Left ventricle myocardium inferior (tissue), 1 donor: ENCODE measurements at regions not wholly inside any gene's neighbourhood (a gene's known extent, or its start where the extent isn't known, plus 50 kb on each side); places are given as distances from the start of the nearest gene placed in this dataset.
A peak's percentile ranks its signal among the peaks of the same experiment; 100 is the strongest.

Experiments
- DNase-seq: peaks from one replicate; pipeline ENCODE4 v3.0.0-alpha.2; 2020
- H3K27ac ChIP-seq: fragments of 200-600 bp; replicated peaks from 2 replicates; pipeline ENCODE4 v1.8.0; 2021
- H3K27me3 ChIP-seq: fragments of 200-600 bp; 2 replicates; pipeline ENCODE4 v1.8.0; 2021; ENCODE audit warnings: low read depth
- H3K36me3 ChIP-seq: fragments of 200-600 bp; 2 replicates; pipeline ENCODE4 v1.8.0; 2021
- H3K4me1 ChIP-seq: fragments of 200-600 bp; 2 replicates; pipeline ENCODE4 v1.8.0; 2021
- H3K4me3 ChIP-seq: fragments of 200-600 bp; 2 replicates; pipeline ENCODE4 v1.8.0; 2021; ENCODE audit warnings: mild to moderate bottlenecking, moderate library complexity
- H3K9me3 ChIP-seq: fragments of 200-600 bp; replicated peaks from 2 replicates; pipeline ENCODE4 v1.8.0; 2021
- CTCF ChIP-seq: fragments of 200-600 bp; IDR thresholded peaks from 2 replicates; pipeline ENCODE4 v1.8.0; 2021; ENCODE audit warnings: antibody characterized with exemption, mild to moderate bottlenecking, borderline replicate concordance
- intact Hi-C: fragments of 100-400 bp; cut with micrococcal nuclease; formaldehyde crosslinking; loops from one replicate; pipeline ENCODE4 v1.11.0; 2022
- donor health status: DM: no; HTN: yes; CAD: no; lungs with severe emphysema.

- Histone ChIP-seq H3K27me3 (no peaks in the 10 kb centered on the region), H3K36me3 (no peaks in the 10 kb centered on the region), H3K27ac (no peak overlapping the region), H3K4me1 (peaks cover 25% of the 10 kb centered on the region), H3K4me3 (no peak overlapping the region), H3K9me3 (no peaks in the 10 kb centered on the region)
- intact Hi-C loops = no loop called here
- no peak for TF ChIP-seq CTCF
- no peak for DNase-seq
Measured at GRCh38 chr9:13729955-13730354, 450.5 kb upstream of the MPDZ start.

DNA sequence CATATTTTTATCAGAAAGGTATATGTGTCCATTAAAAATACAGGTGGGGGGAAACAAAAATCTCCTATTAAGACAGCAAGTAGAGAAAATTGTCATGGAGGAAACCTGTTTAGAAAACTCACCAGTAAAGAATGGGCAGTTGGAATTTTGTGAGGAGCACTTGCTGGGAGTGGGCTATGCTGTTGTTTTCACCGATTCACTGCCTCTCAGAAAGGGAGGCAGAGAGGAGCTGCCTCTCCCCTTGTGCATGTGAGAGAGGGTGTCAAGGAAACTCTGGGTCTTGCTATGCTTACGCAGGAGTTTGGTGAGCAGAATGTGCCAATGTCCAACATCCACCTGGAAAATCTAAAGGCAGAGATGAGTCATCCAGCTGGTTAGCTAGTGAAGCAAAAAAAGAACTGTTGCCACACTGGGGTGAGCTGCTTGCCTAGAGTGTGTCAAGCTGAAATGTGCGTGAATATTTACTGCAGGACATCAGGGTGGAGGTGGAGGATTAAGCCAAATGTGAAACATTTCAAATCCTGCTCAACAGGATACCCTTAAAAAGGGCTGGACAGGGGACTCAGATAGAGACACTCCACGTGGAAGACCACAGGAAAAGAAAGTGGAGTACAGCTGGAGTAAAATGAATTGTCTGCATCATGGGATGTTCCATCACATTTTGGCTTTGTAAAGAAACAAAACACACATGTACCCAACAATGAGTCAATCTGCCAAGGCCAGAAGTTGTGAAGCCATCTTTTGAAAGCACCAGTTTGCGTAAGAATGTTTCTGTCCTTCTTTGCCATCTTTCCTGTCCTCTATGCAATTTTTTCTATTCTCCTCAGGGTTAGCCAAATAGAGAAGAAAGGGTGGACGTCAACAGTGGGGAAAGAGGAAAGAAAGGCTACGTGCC lies 449.7 kb upstream of the MPDZ start:
- no peaks in the 10 kb centered on the region for H3K27me3 ChIP-seq
- H3K4me3 ChIP-seq = no peak overlapping the region
- peaks cover 25% of the 10 kb centered on the region for H3K4me1 ChIP-seq
- no peak overlapping the region for H3K27ac ChIP-seq
- TF ChIP-seq CTCF = no peak
- H3K36me3 ChIP-seq = no peaks in the 10 kb centered on the region
- intact Hi-C loops = no loop called here
- DNase-seq = no peak
- no peaks in the 10 kb centered on the region for H3K9me3 ChIP-seq

- no peak overlapping the region for H3K4me3 ChIP-seq
- no peaks in the 10 kb centered on the region for H3K27me3 ChIP-seq
- TF ChIP-seq CTCF = no peak
- H3K27ac ChIP-seq = no peak overlapping the region
- intact Hi-C loops = no loop called here
- H3K9me3 ChIP-seq = no peaks in the 10 kb centered on the region
- DNase-seq = no peak
- peaks cover 25% of the 10 kb centered on the region for H3K4me1 ChIP-seq
- no peaks in the 10 kb centered on the region for H3K36me3 ChIP-seq
Measured at GRCh38 chr9:13728131-13728530, 448.6 kb upstream of the MPDZ start.

- intact Hi-C loops = no loop called here
- TF ChIP-seq CTCF = no peak
- DNase-seq = no peak
- Histone ChIP-seq H3K4me1 (peaks cover 23% of the 10 kb centered on the region), H3K27ac (peak overlapping the region; percentile 34), H3K27me3 (no peaks in the 10 kb centered on the region), H3K9me3 (peaks cover 12% of the 10 kb centered on the region), H3K4me3 (no peak overlapping the region), H3K36me3 (no peaks in the 10 kb centered on the region)
Measured at GRCh38 chr9:13726746-13727145, 447.3 kb upstream of the MPDZ start.

DNA sequence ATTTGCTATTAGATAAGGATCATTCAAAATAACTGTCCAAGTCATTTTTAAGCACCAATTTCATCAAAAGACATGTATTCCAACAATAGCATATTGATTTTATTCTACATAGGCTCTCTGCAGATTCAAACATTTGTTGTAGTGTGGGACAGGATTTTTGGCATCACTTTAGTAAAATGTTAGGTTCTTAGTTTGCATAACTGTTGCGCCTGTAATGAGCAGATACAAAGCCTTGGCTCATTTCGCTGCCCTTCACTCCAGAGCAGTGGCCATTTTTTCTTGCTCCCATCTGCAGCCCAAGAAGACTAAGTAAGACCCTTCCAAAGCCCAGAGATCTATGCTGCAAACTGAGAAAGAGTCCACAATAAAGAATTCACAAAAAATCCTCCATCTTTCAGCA lies 446.0 kb upstream of the MPDZ start:
- H3K36me3 ChIP-seq = no peaks in the 10 kb centered on the region
- intact Hi-C loops = no loop called here
- no peak for TF ChIP-seq CTCF
- no peak overlapping the region for H3K4me3 ChIP-seq
- DNase-seq = no peak
- no peaks in the 10 kb centered on the region for H3K27me3 ChIP-seq
- H3K27ac ChIP-seq = no peak overlapping the region
- peaks cover 18% of the 10 kb centered on the region for H3K4me1 ChIP-seq
- H3K9me3 ChIP-seq = peaks cover 13% of the 10 kb centered on the region
